ENCODE measurements at regions not wholly inside any gene's neighbourhood (a gene's known extent, or its start where the extent isn't known, plus 50 kb on each side); places are given as distances from the start of the nearest gene placed in this dataset.
A peak's percentile ranks its signal among the peaks of the same experiment; 100 is the strongest.
"Not testable (repeated sequence)": the region's sequence is repeated elsewhere in the genome, so short reads cannot be mapped to it uniquely, and the experiment has no call there.

GRCh38 chr1:112817555-112818373, 102.6 kb upstream of the PPM1J start:
- H3K4me1 ChIP-seq, result peaks cover 0 to 7% of the 10 kb centered on the region in 2 donors
- no peak overlapping the region for H3K4me3 ChIP-seq
- TF ChIP-seq, protein P1, sequence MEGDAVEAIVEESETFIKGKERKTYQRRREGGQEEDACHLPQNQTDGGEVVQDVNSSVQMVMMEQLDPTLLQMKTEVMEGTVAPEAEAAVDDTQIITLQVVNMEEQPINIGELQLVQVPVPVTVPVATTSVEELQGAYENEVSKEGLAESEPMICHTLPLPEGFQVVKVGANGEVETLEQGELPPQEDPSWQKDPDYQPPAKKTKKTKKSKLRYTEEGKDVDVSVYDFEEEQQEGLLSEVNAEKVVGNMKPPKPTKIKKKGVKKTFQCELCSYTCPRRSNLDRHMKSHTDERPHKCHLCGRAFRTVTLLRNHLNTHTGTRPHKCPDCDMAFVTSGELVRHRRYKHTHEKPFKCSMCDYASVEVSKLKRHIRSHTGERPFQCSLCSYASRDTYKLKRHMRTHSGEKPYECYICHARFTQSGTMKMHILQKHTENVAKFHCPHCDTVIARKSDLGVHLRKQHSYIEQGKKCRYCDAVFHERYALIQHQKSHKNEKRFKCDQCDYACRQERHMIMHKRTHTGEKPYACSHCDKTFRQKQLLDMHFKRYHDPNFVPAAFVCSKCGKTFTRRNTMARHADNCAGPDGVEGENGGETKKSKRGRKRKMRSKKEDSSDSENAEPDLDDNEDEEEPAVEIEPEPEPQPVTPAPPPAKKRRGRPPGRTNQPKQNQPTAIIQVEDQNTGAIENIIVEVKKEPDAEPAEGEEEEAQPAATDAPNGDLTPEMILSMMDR (IDR thresholded peaks at IDR 0.05), result no peak
- no peak overlapping the region for H3K27ac ChIP-seq
- no peak for DNase-seq (ENCODE audit: low spot score)
- no peaks in the 10 kb centered on the region for H3K36me3 ChIP-seq
- H3K27me3 ChIP-seq, result no peaks in the 10 kb centered on the region
- no peaks in the 10 kb centered on the region for H3K9me3 ChIP-seq

- H3K27me3 ChIP-seq, result no peaks in the 10 kb centered on the region
- TF ChIP-seq, protein P1 (IDR thresholded peaks at IDR 0.05), result no peak
- no peaks in the 10 kb centered on the region for H3K9me3 ChIP-seq
- H3K4me1 ChIP-seq, result peaks cover 0 to 7% of the 10 kb centered on the region in 2 donors
- H3K27ac ChIP-seq, result no peak overlapping the region
- DNase-seq (ENCODE audit: low spot score), result no peak
- no peak overlapping the region for H3K4me3 ChIP-seq
- no peaks in the 10 kb centered on the region for H3K36me3 ChIP-seq
Measured at GRCh38 chr1:112815376-112815775, 100.2 kb upstream of the PPM1J start.

DNA sequence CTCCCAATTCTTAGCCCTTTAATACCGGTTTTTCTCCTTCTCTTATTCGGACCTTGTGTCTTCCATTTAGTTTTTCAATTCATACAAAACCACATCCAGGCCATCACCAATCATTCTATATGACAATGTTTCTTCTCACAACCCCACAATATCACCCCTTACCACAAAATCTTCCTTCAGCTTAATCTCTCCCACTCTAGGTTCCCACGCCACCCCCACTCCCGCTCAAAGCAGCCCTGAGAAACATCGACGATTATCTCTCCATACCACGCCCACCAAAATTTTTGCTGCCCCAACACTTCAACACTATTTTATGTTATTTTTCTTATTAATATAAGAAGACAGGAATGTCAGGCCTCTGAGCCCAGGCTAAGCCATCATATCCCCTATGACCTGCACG, 99.5 kb upstream of the PPM1J start:
- H3K27ac ChIP-seq; H3K4me3 ChIP-seq; H3K9me3 ChIP-seq; H3K27me3 ChIP-seq; H3K36me3 ChIP-seq; H3K4me1 ChIP-seq; DNase-seq (ENCODE audit: low spot score): not testable (repeated sequence)

GRCh38 chr1:112808861-112809684, 93.9 kb upstream of the PPM1J start:
- Histone ChIP-seq H3K4me1 (no peaks in the 10 kb centered on the region), H3K27me3 (no peaks in the 10 kb centered on the region), H3K4me3 (no peak overlapping the region), H3K9me3 (no peaks in the 10 kb centered on the region), H3K27ac (no peak overlapping the region), H3K36me3 (no peaks in the 10 kb centered on the region)
- peak; percentile 70 for DNase-seq (ENCODE audit: low spot score)
- TF ChIP-seq, protein P1 (IDR thresholded peaks at IDR 0.05), result peak; percentile 64 to 87

GRCh38 chr1:112807999-112808398, 92.9 kb upstream of the PPM1J start:
- Histone ChIP-seq H3K27ac (no peak overlapping the region), H3K4me1 (no peaks in the 10 kb centered on the region), H3K4me3 (no peak overlapping the region), H3K36me3 (no peaks in the 10 kb centered on the region), H3K9me3 (no peaks in the 10 kb centered on the region), H3K27me3 (no peaks in the 10 kb centered on the region)
- TF ChIP-seq, protein P1 (IDR thresholded peaks at IDR 0.05), result no peak
- no peak for DNase-seq (ENCODE audit: low spot score)

GRCh38 chr1:112807117-112807516, 92.0 kb upstream of the PPM1J start:
- Histone ChIP-seq H3K27me3 (no peaks in the 10 kb centered on the region), H3K9me3 (no peaks in the 10 kb centered on the region), H3K4me3 (no peak overlapping the region), H3K36me3 (no peaks in the 10 kb centered on the region), H3K4me1 (no peaks in the 10 kb centered on the region), H3K27ac (no peak overlapping the region)
- no peak for DNase-seq (ENCODE audit: low spot score)
- TF ChIP-seq, protein P1 (IDR thresholded peaks at IDR 0.05), result no peak
